ENCODE measurements at regions not wholly inside any gene's neighbourhood (a gene's known extent, or its start where the extent isn't known, plus 50 kb on each side); places are given as distances from the start of the nearest gene placed in this dataset.

DNA sequence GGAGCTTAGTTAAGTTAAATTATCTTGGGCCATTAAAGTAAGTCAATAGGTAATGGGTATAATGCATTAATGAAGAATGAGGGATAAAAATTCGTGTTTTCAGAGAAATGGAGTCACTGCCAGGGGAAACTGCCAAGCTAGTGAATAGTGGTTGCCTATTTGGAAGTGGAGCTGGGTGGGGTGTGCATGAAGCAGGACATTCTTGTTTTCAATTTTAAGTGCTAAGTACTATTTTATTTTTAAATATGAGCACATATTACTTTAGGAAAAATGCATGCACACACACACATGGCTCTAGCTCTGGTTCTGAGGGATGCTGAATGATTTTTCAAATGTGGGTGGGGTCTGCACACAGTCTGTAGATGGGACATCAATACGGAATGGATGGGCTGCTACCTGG is 717.7 kb upstream of the SGCG start:
- Histone ChIP-seq H3K36me3 (replicated peaks in 1 of 2; ENCODE audit: control extremely low read depth in 1 of 2, control insufficient read depth in 1 of 2, extremely low read depth in 1 of 2, insufficient read depth in 2 of 2, low read length in 1 of 2) (no peaks in the 10 kb centered on the region), H3K27ac (ENCODE audit: low read length in 2 of 2) (no peak overlapping the region), H3K4me1 (ENCODE audit: control insufficient read depth in 2 of 2, insufficient read depth in 2 of 2, low read length in 2 of 2) (no peaks in the 10 kb centered on the region), H2AFZ (ENCODE audit: insufficient read depth, low read depth, low read length, poor library complexity, severe bottlenecking) (no peak overlapping the region), H4K20me1 (ENCODE audit: control insufficient read depth, insufficient read depth, low read length, poor library complexity, severe bottlenecking) (no peaks in the 10 kb centered on the region), H3K4me3 (ENCODE audit: control extremely low read depth in 1 of 5, extremely low read depth in 1 of 5, insufficient read depth in 1 of 5, low read depth in 2 of 5, low read length in 4 of 5) (no peak overlapping the region), H3K27me3 (replicated peaks in 1 of 4; ENCODE audit: control extremely low read depth in 1 of 4, control insufficient read depth in 3 of 4, insufficient read depth in 4 of 4, low read length in 3 of 4) (no peaks in the 10 kb centered on the region), H3K9ac (ENCODE audit: low read length) (no peak overlapping the region), H3K9me3 (ENCODE audit: control extremely low read depth in 1 of 3, control insufficient read depth in 2 of 3, insufficient read depth in 1 of 3, low read length in 2 of 3) (no peaks in the 10 kb centered on the region), H3K4me2 (replicated peaks; ENCODE audit: low read depth, low read length, poor library complexity, severe bottlenecking) (no peak overlapping the region), H3K79me2 (ENCODE audit: control insufficient read depth, insufficient read depth, low read length) (no peaks in the 10 kb centered on the region)
- TF ChIP-seq EZH2 (IDR thresholded peaks at IDR 0.05; ENCODE audit: borderline replicate concordance, insufficient read depth, low read depth, low read length, poor library complexity, severe bottlenecking): no peak
- TF ChIP-seq, protein P1, sequence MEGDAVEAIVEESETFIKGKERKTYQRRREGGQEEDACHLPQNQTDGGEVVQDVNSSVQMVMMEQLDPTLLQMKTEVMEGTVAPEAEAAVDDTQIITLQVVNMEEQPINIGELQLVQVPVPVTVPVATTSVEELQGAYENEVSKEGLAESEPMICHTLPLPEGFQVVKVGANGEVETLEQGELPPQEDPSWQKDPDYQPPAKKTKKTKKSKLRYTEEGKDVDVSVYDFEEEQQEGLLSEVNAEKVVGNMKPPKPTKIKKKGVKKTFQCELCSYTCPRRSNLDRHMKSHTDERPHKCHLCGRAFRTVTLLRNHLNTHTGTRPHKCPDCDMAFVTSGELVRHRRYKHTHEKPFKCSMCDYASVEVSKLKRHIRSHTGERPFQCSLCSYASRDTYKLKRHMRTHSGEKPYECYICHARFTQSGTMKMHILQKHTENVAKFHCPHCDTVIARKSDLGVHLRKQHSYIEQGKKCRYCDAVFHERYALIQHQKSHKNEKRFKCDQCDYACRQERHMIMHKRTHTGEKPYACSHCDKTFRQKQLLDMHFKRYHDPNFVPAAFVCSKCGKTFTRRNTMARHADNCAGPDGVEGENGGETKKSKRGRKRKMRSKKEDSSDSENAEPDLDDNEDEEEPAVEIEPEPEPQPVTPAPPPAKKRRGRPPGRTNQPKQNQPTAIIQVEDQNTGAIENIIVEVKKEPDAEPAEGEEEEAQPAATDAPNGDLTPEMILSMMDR (IDR thresholded peaks at IDR 0.05): no peak
- Mint-ChIP-seq H3K27ac (no peak overlapping the region), H3K4me1 (no peaks in the 10 kb centered on the region), H3K9me3 (ENCODE audit: insufficient read depth) (no peaks in the 10 kb centered on the region), H3K27me3 (no peaks in the 10 kb centered on the region), H3K4me3 (no peak overlapping the region)
- intact Hi-C loops (cut with micrococcal nuclease): no loop called here
- ChIA-PET POLR2A (interaction anchor here (0.5 kb wide), 1 partner anchor 27 kb away, joined by 4 read pairs; no protein-coding TSS in a partner anchor), CTCF (no interaction called here)
- no peak for DNase-seq
- WGBS (ENCODE audit: insufficient coverage): 17% methylated on average over 1 of the region's 2 CpGs
- ATAC-seq (ENCODE audit: low read depth): no peak

DNA sequence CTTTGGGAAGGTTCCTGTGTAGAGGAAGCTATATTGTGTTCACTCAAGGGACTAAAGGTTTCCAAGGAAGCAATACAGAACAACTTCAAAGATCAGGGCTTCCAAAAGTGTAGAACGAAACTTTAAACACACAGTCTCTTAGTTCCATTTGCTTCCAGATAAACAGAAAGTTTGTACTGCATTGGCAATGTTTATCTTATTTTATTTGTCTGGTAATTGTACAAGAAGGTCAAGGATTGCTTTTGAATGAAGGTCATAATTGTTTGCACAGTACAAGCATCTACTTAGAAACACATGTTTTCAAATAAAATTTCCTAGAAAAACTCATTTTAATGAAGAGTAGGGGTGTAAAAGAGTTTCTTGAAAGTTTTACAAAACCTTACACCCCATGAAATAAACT is 712.7 kb upstream of the SGCG start:
- ChIA-PET CTCF (no interaction called here), POLR2A (no interaction called here)
- Mint-ChIP-seq H3K4me3 (no peak overlapping the region), H3K4me1 (no peaks in the 10 kb centered on the region), H3K27me3 (no peaks in the 10 kb centered on the region), H3K9me3 (ENCODE audit: insufficient read depth) (no peaks in the 10 kb centered on the region), H3K27ac (no peak overlapping the region)
- Histone ChIP-seq H3K9me3 (ENCODE audit: control extremely low read depth in 1 of 3, control insufficient read depth in 2 of 3, insufficient read depth in 1 of 3, low read length in 2 of 3) (peaks cover 0 to 4% (median 0%) of the 10 kb centered on the region in 3 donors), H3K4me3 (ENCODE audit: control extremely low read depth in 1 of 5, extremely low read depth in 1 of 5, insufficient read depth in 1 of 5, low read depth in 2 of 5, low read length in 4 of 5) (no peak overlapping the region), H3K27ac (ENCODE audit: low read length in 2 of 2) (no peak overlapping the region), H4K20me1 (ENCODE audit: control insufficient read depth, insufficient read depth, low read length, poor library complexity, severe bottlenecking) (no peaks in the 10 kb centered on the region), H3K36me3 (replicated peaks in 1 of 2; ENCODE audit: control extremely low read depth in 1 of 2, control insufficient read depth in 1 of 2, extremely low read depth in 1 of 2, insufficient read depth in 2 of 2, low read length in 1 of 2) (no peaks in the 10 kb centered on the region), H3K9ac (ENCODE audit: low read length) (no peak overlapping the region), H3K4me1 (ENCODE audit: control insufficient read depth in 2 of 2, insufficient read depth in 2 of 2, low read length in 2 of 2) (no peaks in the 10 kb centered on the region), H3K79me2 (ENCODE audit: control insufficient read depth, insufficient read depth, low read length) (no peaks in the 10 kb centered on the region), H3K27me3 (replicated peaks in 1 of 4; ENCODE audit: control extremely low read depth in 1 of 4, control insufficient read depth in 3 of 4, insufficient read depth in 4 of 4, low read length in 3 of 4) (no peaks in the 10 kb centered on the region), H3K4me2 (replicated peaks; ENCODE audit: low read depth, low read length, poor library complexity, severe bottlenecking) (no peak overlapping the region), H2AFZ (ENCODE audit: insufficient read depth, low read depth, low read length, poor library complexity, severe bottlenecking) (no peak overlapping the region)
- intact Hi-C loops (cut with micrococcal nuclease): no loop called here
- no CpG with 5 or more reads among the region's 1 CpG for WGBS (ENCODE audit: insufficient coverage)
- no peak for DNase-seq
- no peak for ATAC-seq (ENCODE audit: low read depth)
- TF ChIP-seq, protein P1 (IDR thresholded peaks at IDR 0.05): no peak
- TF ChIP-seq EZH2 (IDR thresholded peaks at IDR 0.05; ENCODE audit: borderline replicate concordance, insufficient read depth, low read depth, low read length, poor library complexity, severe bottlenecking): no peak

All from B cell (primary cell).